Retinal pigment epithelial cell (primary cell): ENCODE measurements at regions not wholly inside any gene's neighbourhood (a gene's known extent, or its start where the extent isn't known, plus 50 kb on each side); places are given as distances from the start of the nearest gene placed in this dataset.

Experiments
- DNase-seq: peaks from one replicate; pipeline ENCODE4 v3.0.0-alpha.2; 2010; ENCODE audit warnings: low read depth
- H3K4me3 ChIP-seq: 2 replicates; pipeline ENCODE4 v1.5.1; 2011; ENCODE audit warnings: mild to moderate bottlenecking, low read length, control low read depth, moderate library complexity
- CTCF ChIP-seq: conservative IDR thresholded peaks from 2 replicates; pipeline ENCODE4 v1.5.1; 2011; ENCODE audit warnings: low read depth, low read length, control low read depth, inconsistent platforms

GRCh38 chr4:164359881-164360280 is 394.1 kb upstream of the SMIM31 start:
- no peak for DNase-seq
- no peak overlapping the region for H3K4me3 ChIP-seq
- no peak for TF ChIP-seq CTCF

GRCh38 chr4:164368894-164369293 is 385.0 kb upstream of the SMIM31 start:
- no peak for DNase-seq
- no peak overlapping the region for H3K4me3 ChIP-seq
- no peak for TF ChIP-seq CTCF

GRCh38 chr4:164373021-164373420 is 380.9 kb upstream of the SMIM31 start:
- no peak overlapping the region for H3K4me3 ChIP-seq
- DNase-seq: no peak
- TF ChIP-seq CTCF: no peak

GRCh38 chr4:164377277-164377676 is 376.7 kb upstream of the SMIM31 start:
- DNase-seq: no peak
- no peak overlapping the region for H3K4me3 ChIP-seq
- TF ChIP-seq CTCF: no peak

GRCh38 chr4:164378361-164378760 is 375.6 kb upstream of the SMIM31 start:
- DNase-seq: no peak
- H3K4me3 ChIP-seq: no peak overlapping the region
- TF ChIP-seq CTCF: no peak

- DNase-seq: no peak
- TF ChIP-seq CTCF: no peak
- no peak overlapping the region for H3K4me3 ChIP-seq
Observed at GRCh38 chr4:164379694-164380093, 374.2 kb upstream of the SMIM31 start.

GRCh38 chr4:164381859-164382258 is 372.1 kb upstream of the SMIM31 start:
- no peak overlapping the region for H3K4me3 ChIP-seq
- no peak for DNase-seq
- TF ChIP-seq CTCF: no peak
